IMR-90 (cell line): ENCODE measurements at regions not wholly inside any gene's neighbourhood (a gene's known extent, or its start where the extent isn't known, plus 50 kb on each side); places are given as distances from the start of the nearest gene placed in this dataset.

ENCODE experiments used
- ATAC-seq: fragments of 200-7000 bp; cut with Tn5 transposase; 2 replicates; pipeline ENCODE4 v1.9.1; 2020; ENCODE audit warnings: low read depth, mild to moderate bottlenecking, moderate library complexity
- BruUV-seq: library from RNA; stranded (reverse); fragments of 400-500 nt; replicated peaks from 2 replicates; lab custom pipeline; 2021; lab: Mats Ljungman, UMichigan
- CTCF ChIA-PET: fragments of 300-600 bp; formaldehyde crosslinking; extraction: SDS; loops from one replicate; lab custom pipeline; 2021; ENCODE audit warnings: antibody characterized with exemption; lab: Yijun Ruan, JAX
- POLR2A ChIA-PET: fragments of 300-600 bp; sonication (Branson Sonifier 250); formaldehyde crosslinking; loops from one replicate; lab custom pipeline; 2022; ENCODE audit warnings: antibody characterized with exemption; ENCODE audit not compliant: unreplicated experiment; lab: Charles Lee
- DNase-seq: peaks from one replicate; pipeline ENCODE4 v3.0.0; 2013
- H2AFZ ChIP-seq: replicated peaks from 2 replicates; pipeline ENCODE3; 2013; ENCODE audit warnings: low read length, mild to moderate bottlenecking; ENCODE audit not compliant: poor library complexity
- H2AK5ac ChIP-seq: 2 replicates; pipeline ENCODE4 v1.6.1; 2013; ENCODE audit warnings: low read depth, low read length, inconsistent platforms
- H2AK9ac ChIP-seq: replicated peaks from 2 replicates; pipeline ENCODE3; 2013; ENCODE audit warnings: mild to moderate bottlenecking, low read depth, low read length, moderate library complexity; ENCODE audit not compliant: poor library complexity
- H2BK120ac ChIP-seq: 2 replicates; pipeline ENCODE4 v1.6.1; 2013; ENCODE audit warnings: low read depth, low read length, inconsistent platforms
- H2BK15ac ChIP-seq: 3 replicates; pipeline ENCODE4 v1.6.1; 2013; ENCODE audit warnings: low read depth, low read length, inconsistent platforms
- H2BK20ac ChIP-seq: 2 replicates; pipeline ENCODE4 v1.6.1; 2013; ENCODE audit warnings: low read depth, mild to moderate bottlenecking, inconsistent platforms, low read length, moderate library complexity
- H2BK5ac ChIP-seq: 2 replicates; pipeline ENCODE4 v1.6.1; 2013; ENCODE audit warnings: mild to moderate bottlenecking, low read depth, low read length, inconsistent platforms; ENCODE audit not compliant: poor library complexity, severe bottlenecking
- H3K14ac ChIP-seq: replicated peaks from 2 replicates; pipeline ENCODE4 v1.6.1; 2013; ENCODE audit warnings: low read depth, low read length, inconsistent platforms
- H3K18ac ChIP-seq: 2 replicates; pipeline ENCODE4 v1.6.1; 2013; ENCODE audit warnings: low read depth, low read length, control low read depth
- H3K23ac ChIP-seq: 2 replicates; pipeline ENCODE4 v1.6.1; 2013; ENCODE audit warnings: low read depth, low read length, inconsistent platforms
- H3K27ac ChIP-seq: 2 replicates; pipeline ENCODE4 v1.5.1; 2013; ENCODE audit warnings: mild to moderate bottlenecking, control low read depth, low read length; ENCODE audit not compliant: insufficient read depth
- H3K27me3 ChIP-seq: 2 replicates; pipeline ENCODE4 v1.6.1; 2013; ENCODE audit warnings: low read length; ENCODE audit not compliant: control insufficient read depth, insufficient read depth
- H3K36me3 ChIP-seq: 2 replicates; pipeline ENCODE4 v1.6.1; 2013; ENCODE audit warnings: low read length, mixed read lengths; ENCODE audit not compliant: control insufficient read depth, insufficient read depth
- H3K4ac ChIP-seq: 2 replicates; pipeline ENCODE4 v1.6.1; 2013; ENCODE audit warnings: low read depth, low read length, inconsistent platforms
- H3K4me1 ChIP-seq: 2 replicates; pipeline ENCODE4 v1.6.1; 2013; ENCODE audit warnings: low read length, mixed read lengths; ENCODE audit not compliant: control insufficient read depth, insufficient read depth
- H3K4me2 ChIP-seq: 2 replicates; pipeline ENCODE4 v1.6.1; 2013; ENCODE audit warnings: low read depth, mild to moderate bottlenecking, control low read depth, low read length, moderate library complexity
- H3K4me3 ChIP-seq: 2 replicates; pipeline ENCODE4 v1.5.1; 2013; ENCODE audit warnings: low read depth, mild to moderate bottlenecking, control low read depth, low read length, moderate library complexity; ENCODE audit not compliant: insufficient read depth
- H3K56ac ChIP-seq: 2 replicates; pipeline ENCODE4 v1.6.1; 2013; ENCODE audit warnings: low read length, inconsistent platforms; ENCODE audit not compliant: insufficient read depth; ENCODE audit errors: extremely low read depth
- H3K79me1 ChIP-seq, 2 experiments: 2 replicates each; pipeline ENCODE4 v1.6.1; 2013; ENCODE audit warnings: low read length in 2 of 2, inconsistent platforms in 1 of 2, low read depth in 1 of 2
- H3K9ac ChIP-seq: 2 replicates; pipeline ENCODE4 v1.6.1; 2013; ENCODE audit warnings: low read depth, low read length, control low read depth
- H3K9me1 ChIP-seq: 2 replicates; pipeline ENCODE4 v1.6.1; 2013; ENCODE audit warnings: low read length, inconsistent platforms; ENCODE audit not compliant: insufficient read depth
- H3K9me3 ChIP-seq: 2 replicates; pipeline ENCODE4 v1.6.1; 2013; ENCODE audit warnings: low read length; ENCODE audit not compliant: control insufficient read depth, insufficient read depth
- H4K20me1 ChIP-seq: 2 replicates; pipeline ENCODE4 v1.6.1; 2013; ENCODE audit warnings: low read length, inconsistent platforms; ENCODE audit not compliant: insufficient read depth
- H4K5ac ChIP-seq: 2 replicates; pipeline ENCODE4 v1.6.1; 2013; ENCODE audit warnings: mild to moderate bottlenecking, low read depth, low read length, control low read depth
- H4K8ac ChIP-seq, 2 experiments: 2 replicates each; pipeline ENCODE4 v1.6.1; 2013; ENCODE audit warnings: low read depth in 2 of 2, low read length in 2 of 2, control low read depth in 1 of 2, inconsistent platforms in 1 of 2
- H4K91ac ChIP-seq: 2 replicates; pipeline ENCODE4 v1.6.1; 2013; ENCODE audit warnings: low read depth, low read length, inconsistent platforms; ENCODE audit not compliant: insufficient read depth
- BHLHE40 ChIP-seq: fragments of 150-350 bp; IDR thresholded peaks from 2 replicates; pipeline ENCODE4 v1.6.1; 2016; ENCODE audit warnings: mild to moderate bottlenecking, low read depth, low read length
- CEBPB ChIP-seq: IDR thresholded peaks from 2 replicates; pipeline ENCODE4 v1.6.1; 2012; ENCODE audit warnings: low read depth, low read length, improper control_type of control experiment
- CHD1 ChIP-seq: IDR thresholded peaks from 2 replicates; pipeline ENCODE4 v1.6.1; 2012; ENCODE audit warnings: low read depth, low read length, improper control_type of control experiment
- CTCF ChIP-seq: conservative IDR thresholded peaks from 2 replicates; pipeline ENCODE4 v1.5.1; 2012; ENCODE audit warnings: mild to moderate bottlenecking, low read depth, low read length, improper control_type of control experiment
- ELK1 ChIP-seq: fragments of 150-350 bp; IDR thresholded peaks from 2 replicates; pipeline ENCODE4 v1.6.1; 2016; ENCODE audit warnings: low read depth, mild to moderate bottlenecking, low read length, moderate library complexity, borderline replicate concordance
- FOS ChIP-seq: fragments of 150-350 bp; IDR thresholded peaks from 2 replicates; pipeline ENCODE4 v1.6.1; 2016; ENCODE audit warnings: low read depth, low read length
- MAFK ChIP-seq: IDR thresholded peaks from 2 replicates; pipeline ENCODE4 v1.6.1; 2012; ENCODE audit warnings: low read depth, low read length, improper control_type of control experiment
- MAZ ChIP-seq: IDR thresholded peaks from 2 replicates; pipeline ENCODE4 v1.6.1; 2012; ENCODE audit warnings: low read depth, mild to moderate bottlenecking, low read length, improper control_type of control experiment, moderate library complexity, borderline replicate concordance
- MXI1 ChIP-seq: IDR thresholded peaks from 2 replicates; pipeline ENCODE4 v1.6.1; 2012; ENCODE audit warnings: low read depth, mild to moderate bottlenecking, low read length, moderate library complexity, borderline replicate concordance
- NFE2L2 ChIP-seq: fragments of 150-350 bp; IDR thresholded peaks from 2 replicates; pipeline ENCODE4 v1.6.1; 2016; ENCODE audit warnings: low read depth, mild to moderate bottlenecking, low read length
- POLR2A ChIP-seq: IDR thresholded peaks from 2 replicates; pipeline ENCODE4 v1.6.1; 2012; ENCODE audit warnings: mild to moderate bottlenecking, low read depth, low read length
- RAD21 ChIP-seq: IDR thresholded peaks from 2 replicates; pipeline ENCODE4 v1.6.1; 2012; ENCODE audit warnings: low read length, improper control_type of control experiment
- RCOR1 ChIP-seq: IDR thresholded peaks from 2 replicates; pipeline ENCODE4 v1.6.1; 2012; ENCODE audit warnings: mild to moderate bottlenecking, low read length, improper control_type of control experiment; ENCODE audit not compliant: insufficient replicate concordance
- RFX5 ChIP-seq: IDR thresholded peaks from 2 replicates; pipeline ENCODE4 v1.8.0; 2012; ENCODE audit warnings: low read depth, mild to moderate bottlenecking, low read length, moderate library complexity
- SMC3 ChIP-seq: fragments of 150-350 bp; IDR thresholded peaks from 2 replicates; pipeline ENCODE4 v1.6.1; 2016; ENCODE audit warnings: low read depth, mild to moderate bottlenecking, antibody characterized with exemption, low read length, moderate library complexity
- USF2 ChIP-seq: fragments of 150-350 bp; IDR thresholded peaks from 2 replicates; pipeline ENCODE4 v1.6.1; 2017; ENCODE audit warnings: mild to moderate bottlenecking, antibody characterized with exemption, low read length, low read depth
- WGBS, 2 experiments: methylation state at CpG; one replicate each; pipeline versions ENCODE4 v1.1.5 to v1.1.7; 2013; ENCODE audit warnings: missing lambda C conversion rate in 2 of 2; ENCODE audit not compliant: insufficient read length in 1 of 2; ENCODE audit errors: extremely low coverage in 2 of 2; 5-methylcytosine and 5-hydroxymethylcytosine counted together
- dilution Hi-C: fragments of 300-500 bp; cut with HindIII; formaldehyde crosslinking; loops from one replicate; pipeline ENCODE4 v1.14.3; 2018; ENCODE audit warnings: low sequenced_read_pairs; ENCODE audit not compliant: unreplicated experiment
- in situ Hi-C: fragments of 300-500 bp; cut with MboI; formaldehyde crosslinking; loops from 3 replicates; pipeline ENCODE4 v1.14.3; 2019; ENCODE audit warnings: low sequenced_read_pairs, inconsistent platforms, mixed read lengths
- intact Hi-C: fragments of 100-400 bp; cut with micrococcal nuclease; formaldehyde crosslinking; loops from 2 replicates; pipeline ENCODE4 v1.10.0; 2022

GRCh38 chr2:104708967-104709366, 144.9 kb upstream of the POU3F3 start:
- Histone ChIP-seq H3K4ac (no peak overlapping the region), H2AK5ac (no peak overlapping the region), H3K4me3 (no peak overlapping the region), H3K14ac (no peak overlapping the region), H3K4me1 (no peaks in the 10 kb centered on the region), H2AK9ac (no peak overlapping the region), H3K27me3 (no peaks in the 10 kb centered on the region), H3K56ac (no peak overlapping the region), H3K23ac (no peak overlapping the region), H3K9me3 (peaks cover 2% of the 10 kb centered on the region), H2BK20ac (no peak overlapping the region), H4K5ac (no peak overlapping the region), H2BK15ac (no peak overlapping the region), H2BK120ac (no peak overlapping the region), H3K18ac (no peak overlapping the region), H3K9me1 (no peaks in the 10 kb centered on the region), H4K8ac (no peak overlapping the region), H3K79me1 (no peaks in the 10 kb centered on the region), H3K36me3 (no peaks in the 10 kb centered on the region), H4K91ac (no peak overlapping the region), H2AFZ (no peak overlapping the region), H3K27ac (no peak overlapping the region), H3K4me2 (no peak overlapping the region), H4K20me1 (no peaks in the 10 kb centered on the region), H2BK5ac (no peak overlapping the region), H3K9ac (no peak overlapping the region)
- ATAC-seq: no peak
- no CpG with 5 or more reads among the region's 3 CpGs for WGBS, 2 experiments
- intact Hi-C loops: no loop called here
- in situ Hi-C loops: no loop called here
- TF ChIP-seq USF2 (no peak), MAZ (no peak), RCOR1 (no peak), RAD21 (no peak), CHD1 (no peak), FOS (no peak), NFE2L2 (no peak), BHLHE40 (no peak), MXI1 (no peak), ELK1 (no peak), RFX5 (no peak), POLR2A (no peak), CTCF (no peak), MAFK (no peak), SMC3 (no peak), CEBPB (no peak)
- no peak for DNase-seq
- dilution Hi-C loops: no loop called here
- ChIA-PET CTCF (interaction anchor here (0.6 kb wide), 2 partner anchors 27 to 579 kb away, joined by 6 read pairs; no protein-coding TSS in a partner anchor), POLR2A (no interaction called here)
- no TSS peak for BruUV-seq
